Stimulated activated CD8-positive, alpha-beta memory T cell treated with anti-CD3 and anti-CD28 coated beads, Interleukin-2, amount 100 ng/mL, for 1 hour (primary cell): ENCODE measurements at regions not wholly inside any gene's neighbourhood (a gene's known extent, or its start where the extent isn't known, plus 50 kb on each side); places are given as distances from the start of the nearest gene placed in this dataset.

Experiments
- DNase-seq, 2 donors: peaks; one replicate each; pipeline ENCODE4 v3.0.0-alpha.2; 2020; ENCODE audit warnings: low read depth in 2 of 2

- no peak for DNase-seq
Measured at GRCh38 chr12:91356405-91356804, 173.8 kb upstream of the DCN start.

GRCh38 chr12:91355150-91356006 lies 172.8 kb upstream of the DCN start:
- no peak for DNase-seq

- no peak for DNase-seq
Measured at GRCh38 chr12:91353266-91353665, 170.6 kb upstream of the DCN start.

GRCh38 chr12:91349476-91349875 lies 166.9 kb upstream of the DCN start:
- no peak for DNase-seq

GRCh38 chr12:91347481-91348214 lies 165.0 kb upstream of the DCN start:
- no peak for DNase-seq

GRCh38 chr12:91346827-91347226 lies 164.2 kb upstream of the DCN start:
- DNase-seq, result no peak

- no peak for DNase-seq
Measured at GRCh38 chr12:91344408-91344807, 161.8 kb upstream of the DCN start.

GRCh38 chr12:91343010-91343409 lies 160.4 kb upstream of the DCN start:
- no peak for DNase-seq

- no peak for DNase-seq
Measured at GRCh38 chr12:91339106-91339505, 156.5 kb upstream of the DCN start.

- DNase-seq, result no peak
Measured at GRCh38 chr12:91335699-91336098, 153.1 kb upstream of the DCN start.

- no peak for DNase-seq
Measured at GRCh38 chr12:91333966-91334365, 151.3 kb upstream of the DCN start.

- DNase-seq, result no peak
Measured at GRCh38 chr12:91332302-91332701, 149.7 kb upstream of the DCN start.

- DNase-seq, result no peak
Measured at GRCh38 chr12:91331371-91331770, 148.8 kb upstream of the DCN start.

GRCh38 chr12:91328451-91328850 lies 145.8 kb upstream of the DCN start:
- no peak for DNase-seq

GRCh38 chr12:91327889-91328288 lies 145.3 kb upstream of the DCN start:
- DNase-seq, result no peak

GRCh38 chr12:91327131-91327530 lies 144.5 kb upstream of the DCN start:
- DNase-seq, result no peak

GRCh38 chr12:91326058-91327027 lies 143.7 kb upstream of the DCN start:
- no peak for DNase-seq

- no peak for DNase-seq
Measured at GRCh38 chr12:91320999-91321398, 138.4 kb upstream of the DCN start.

- no peak for DNase-seq
Measured at GRCh38 chr12:91319071-91319760, 136.6 kb upstream of the DCN start.

GRCh38 chr12:91317306-91317705 lies 134.7 kb upstream of the DCN start:
- no peak for DNase-seq

- no peak for DNase-seq
Measured at GRCh38 chr12:91316907-91317269, 134.3 kb upstream of the DCN start.
